ENCODE measurements at regions not wholly inside any gene's neighbourhood (a gene's known extent, or its start where the extent isn't known, plus 50 kb on each side); places are given as distances from the start of the nearest gene placed in this dataset.

DNA sequence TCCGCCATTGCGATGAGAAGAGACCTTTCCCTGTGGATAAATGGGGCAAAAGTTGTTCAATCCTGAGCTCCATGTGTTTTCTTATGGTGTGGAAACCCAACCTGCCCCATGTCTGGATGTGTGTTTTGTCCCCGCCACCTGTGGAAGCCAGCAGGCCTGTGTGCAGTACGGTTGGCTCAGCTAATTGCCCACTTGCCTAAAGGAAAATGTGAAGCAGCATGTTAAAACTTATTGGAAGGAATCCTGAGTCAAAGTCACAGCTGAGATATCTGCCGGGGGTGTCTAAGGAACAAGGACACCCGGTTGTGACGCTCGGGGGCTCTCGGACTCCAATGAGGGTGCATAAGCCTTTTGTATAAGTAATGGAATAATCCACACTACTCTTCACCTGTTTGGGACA is 361.1 kb upstream of the IRX1 start:
- TF ChIP-seq, protein P1, sequence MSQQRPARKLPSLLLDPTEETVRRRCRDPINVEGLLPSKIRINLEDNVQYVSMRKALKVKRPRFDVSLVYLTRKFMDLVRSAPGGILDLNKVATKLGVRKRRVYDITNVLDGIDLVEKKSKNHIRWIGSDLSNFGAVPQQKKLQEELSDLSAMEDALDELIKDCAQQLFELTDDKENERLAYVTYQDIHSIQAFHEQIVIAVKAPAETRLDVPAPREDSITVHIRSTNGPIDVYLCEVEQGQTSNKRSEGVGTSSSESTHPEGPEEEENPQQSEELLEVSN (IDR thresholded peaks at IDR 0.05) = no peak
- TF ChIP-seq CHD1 (IDR thresholded peaks at IDR 0.05; ENCODE audit: low read depth, low read length) (no peak), CTCF (IDR thresholded peaks at IDR 0.05; ENCODE audit: control extremely low read depth in 1 of 3, insufficient read depth in 1 of 3, low read depth in 1 of 3, low read length in 3 of 3) (no peak), RNF2 (IDR thresholded peaks at IDR 0.05; ENCODE audit: borderline replicate concordance, low read depth, low read length, missing control alignments, poor library complexity, severe bottlenecking) (no peak), POLR2AphosphoS5 (IDR thresholded peaks at IDR 0.05; ENCODE audit: low read depth, low read length) (no peak), PHF8 (conservative IDR thresholded peaks at IDR 0.05; ENCODE audit: low read depth, low read length) (no peak), ATF3 (IDR thresholded peaks at IDR 0.05; ENCODE audit: insufficient read depth, low read depth, low read length) (no peak), CHD2 (IDR thresholded peaks at IDR 0.05; ENCODE audit: low read length) (no peak), POLR2A (IDR thresholded peaks at IDR 0.05; ENCODE audit: control extremely low read depth in 1 of 2, low read depth in 2 of 2, low read length in 2 of 2) (no peak), GABPA (IDR thresholded peaks at IDR 0.05; ENCODE audit: borderline replicate concordance, insufficient read depth, low read length) (no peak), FOSL1 (IDR thresholded peaks at IDR 0.05; ENCODE audit: insufficient read depth, low read depth, low read length) (no peak), SP4 (IDR thresholded peaks at IDR 0.05; ENCODE audit: low read length) (no peak), CBX5 (IDR thresholded peaks at IDR 0.05; ENCODE audit: low read depth, low read length) (no peak)
- TF ChIP-seq, protein P2, sequence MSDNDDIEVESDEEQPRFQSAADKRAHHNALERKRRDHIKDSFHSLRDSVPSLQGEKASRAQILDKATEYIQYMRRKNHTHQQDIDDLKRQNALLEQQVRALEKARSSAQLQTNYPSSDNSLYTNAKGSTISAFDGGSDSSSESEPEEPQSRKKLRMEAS (IDR thresholded peaks at IDR 0.05) = no peak
